Breast epithelium (tissue), 3 donors: ENCODE measurements at regions not wholly inside any gene's neighbourhood (a gene's known extent, or its start where the extent isn't known, plus 50 kb on each side); places are given as distances from the start of the nearest gene placed in this dataset.

Experiments used
- POLR2A ChIP-seq: fragments of 450-650 bp; IDR thresholded peaks from one replicate; pipeline ENCODE4 v1.6.1; 2016; ENCODE audit warnings: antibody characterized with exemption, mild to moderate bottlenecking, moderate library complexity
- POLR2AphosphoS5 ChIP-seq, 3 donors: sonication (generic); formaldehyde crosslinking; IDR thresholded peaks; one replicate each; pipeline ENCODE4 v1.6.1; 2017; ENCODE audit warnings: antibody characterized with exemption in 3 of 3
- TF ChIP-seq, protein P1 (sequence below), 3 donors: fragments of 450-650 bp; IDR thresholded peaks; one replicate each; pipeline ENCODE4 v1.5.1; 2016 to 2017; ENCODE audit warnings: antibody characterized with exemption in 3 of 3, mild to moderate bottlenecking in 3 of 3, moderate library complexity in 3 of 3

DNA sequence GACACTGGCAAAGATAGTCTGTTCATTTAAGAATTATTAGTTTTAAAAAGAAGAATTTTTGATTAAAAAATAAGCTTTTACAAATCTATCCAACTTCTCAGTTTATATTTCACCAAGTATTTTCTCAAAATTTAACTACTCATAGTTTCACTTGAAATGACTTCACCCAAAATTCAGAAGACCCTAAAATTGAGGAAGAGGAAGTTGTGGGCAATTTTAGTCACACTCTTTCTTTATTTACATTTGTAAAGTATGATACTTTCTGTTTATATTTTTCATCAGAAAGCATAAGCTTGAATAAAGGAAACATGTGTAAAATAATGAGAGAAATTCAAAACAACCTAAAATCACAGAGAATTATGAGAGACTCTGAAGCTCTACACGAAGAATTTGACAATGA lies 278.8 kb upstream of the MEIS1 start:
- TF ChIP-seq, protein P1, sequence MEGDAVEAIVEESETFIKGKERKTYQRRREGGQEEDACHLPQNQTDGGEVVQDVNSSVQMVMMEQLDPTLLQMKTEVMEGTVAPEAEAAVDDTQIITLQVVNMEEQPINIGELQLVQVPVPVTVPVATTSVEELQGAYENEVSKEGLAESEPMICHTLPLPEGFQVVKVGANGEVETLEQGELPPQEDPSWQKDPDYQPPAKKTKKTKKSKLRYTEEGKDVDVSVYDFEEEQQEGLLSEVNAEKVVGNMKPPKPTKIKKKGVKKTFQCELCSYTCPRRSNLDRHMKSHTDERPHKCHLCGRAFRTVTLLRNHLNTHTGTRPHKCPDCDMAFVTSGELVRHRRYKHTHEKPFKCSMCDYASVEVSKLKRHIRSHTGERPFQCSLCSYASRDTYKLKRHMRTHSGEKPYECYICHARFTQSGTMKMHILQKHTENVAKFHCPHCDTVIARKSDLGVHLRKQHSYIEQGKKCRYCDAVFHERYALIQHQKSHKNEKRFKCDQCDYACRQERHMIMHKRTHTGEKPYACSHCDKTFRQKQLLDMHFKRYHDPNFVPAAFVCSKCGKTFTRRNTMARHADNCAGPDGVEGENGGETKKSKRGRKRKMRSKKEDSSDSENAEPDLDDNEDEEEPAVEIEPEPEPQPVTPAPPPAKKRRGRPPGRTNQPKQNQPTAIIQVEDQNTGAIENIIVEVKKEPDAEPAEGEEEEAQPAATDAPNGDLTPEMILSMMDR (IDR thresholded peaks at IDR 0.05), result no peak
- TF ChIP-seq POLR2AphosphoS5 (IDR thresholded peaks at IDR 0.05) (no peak), POLR2A (no peak)
